Testis (tissue), 2 donors: ENCODE measurements at regions not wholly inside any gene's neighbourhood (a gene's known extent, or its start where the extent isn't known, plus 50 kb on each side); places are given as distances from the start of the nearest gene placed in this dataset.
"Not testable (repeated sequence)": the region's sequence is repeated elsewhere in the genome, so short reads cannot be mapped to it uniquely, and the experiment has no call there.

Source experiments
- DNase-seq: peaks from one replicate; pipeline ENCODE4 v3.0.0-alpha.2; 2019
- H3K27ac ChIP-seq, 2 donors: fragments of 200-600 bp; sonication (generic); one replicate each; pipeline ENCODE4 v1.5.1; 2019
- H3K27me3 ChIP-seq: fragments of 200-600 bp; sonication (generic); one replicate; pipeline ENCODE4 v1.5.1; 2019
- H3K36me3 ChIP-seq: fragments of 200-600 bp; sonication (generic); one replicate; pipeline ENCODE4 v1.5.1; 2017; ENCODE audit warnings: low read depth; ENCODE audit errors: missing control alignments
- H3K4me1 ChIP-seq: fragments of 200-600 bp; sonication (generic); one replicate; pipeline ENCODE4 v1.5.1; 2019
- H3K4me3 ChIP-seq, 2 donors: fragments of 200-600 bp; sonication (generic); one replicate each; pipeline ENCODE4 v1.5.1; 2017 to 2019
- H3K9me3 ChIP-seq: fragments of 200-600 bp; sonication (generic); one replicate; pipeline ENCODE4 v1.5.1; 2017
- CTCF ChIP-seq, 3 experiments: fragments of 450-650 bp in 2 of 3; fragments of 200-600 bp in 1 of 3; sonication (generic) in 1 of 3; IDR thresholded peaks; one replicate each; pipeline ENCODE4 v1.5.1; 2016 to 2019; ENCODE audit warnings: antibody characterized with exemption in 3 of 3, mild to moderate bottlenecking in 2 of 3, moderate library complexity in 1 of 3
- POLR2A ChIP-seq: fragments of 450-650 bp; IDR thresholded peaks from one replicate; pipeline ENCODE4 v1.6.1; 2017; ENCODE audit warnings: antibody characterized with exemption, mild to moderate bottlenecking, moderate library complexity
- WGBS, 2 donors: methylation state at CpG; one replicate each; pipeline ENCODE4 v1.1.5; 2018; 5-methylcytosine and 5-hydroxymethylcytosine counted together
- intact Hi-C: fragments of 100-400 bp; cut with DNase I; formaldehyde crosslinking; loops from one replicate; pipeline ENCODE4 v1.15.1; 2023; ENCODE audit warnings: low total_unique reads

- no peaks in the 10 kb centered on the region for H3K4me1 ChIP-seq
- WGBS, 2 donors = 64 to 80% methylated on average over 2 of the region's 2 CpGs
- TF ChIP-seq POLR2A = no peak
- no peak for TF ChIP-seq CTCF (IDR thresholded peaks at IDR 0.05)
- H3K36me3 ChIP-seq = no peaks in the 10 kb centered on the region
- no peaks in the 10 kb centered on the region for H3K9me3 ChIP-seq
- no peak overlapping the region for H3K27ac ChIP-seq
- intact Hi-C loops = no loop called here
- no peak for DNase-seq
- H3K4me3 ChIP-seq = no peak overlapping the region
- H3K27me3 ChIP-seq = no peaks in the 10 kb centered on the region
Observed at GRCh38 chr6:100209323-100210136, 215.5 kb upstream of the MCHR2 start.

GRCh38 chr6:100203400-100203799, 209.4 kb upstream of the MCHR2 start:
- intact Hi-C loops = no loop called here

GRCh38 chr6:100202417-100203194, 208.6 kb upstream of the MCHR2 start:
- Histone ChIP-seq H3K4me1 (no peaks in the 10 kb centered on the region), H3K4me3 (no peak overlapping the region), H3K27ac (no peak overlapping the region), H3K27me3 (no peaks in the 10 kb centered on the region), H3K36me3 (no peaks in the 10 kb centered on the region), H3K9me3 (no peaks in the 10 kb centered on the region)
- no peak for DNase-seq
- WGBS, 2 donors = 74 to 82% methylated on average over 2 of the region's 2 CpGs
- TF ChIP-seq CTCF (IDR thresholded peaks at IDR 0.05) (no peak), POLR2A (no peak)
- intact Hi-C loops = no loop called here

More at GRCh38 chr6:100203400-100203799, 209.4 kb upstream of the MCHR2 start:
- Histone ChIP-seq H3K9me3 (no peaks in the 10 kb centered on the region), H3K36me3 (no peaks in the 10 kb centered on the region), H3K27ac (no peak overlapping the region), H3K27me3 (no peaks in the 10 kb centered on the region), H3K4me1 (no peaks in the 10 kb centered on the region), H3K4me3 (no peak overlapping the region)
- 85 to 87% methylated on average over 3 of the region's 3 CpGs for WGBS, 2 donors
- no peak for TF ChIP-seq CTCF (IDR thresholded peaks at IDR 0.05)
- TF ChIP-seq POLR2A = no peak
- DNase-seq = no peak

GRCh38 chr6:100196214-100196982, 202.4 kb upstream of the MCHR2 start:
- H3K27me3 ChIP-seq, H3K4me1 ChIP-seq, H3K36me3 ChIP-seq, H3K4me3 ChIP-seq, DNase-seq, H3K27ac ChIP-seq, H3K9me3 ChIP-seq, intact Hi-C loops: not testable (repeated sequence)
- 89 to 91% methylated on average over 32 of the region's 37 CpGs for WGBS, 2 donors

GRCh38 chr6:100195244-100195643, 201.2 kb upstream of the MCHR2 start:
- 87 to 91% methylated on average over 2 of the region's 2 CpGs for WGBS, 2 donors
- intact Hi-C loops, H3K36me3 ChIP-seq: not testable (repeated sequence)

More at GRCh38 chr6:100195244-100195643, 201.2 kb upstream of the MCHR2 start:
- H3K27me3 ChIP-seq, H3K4me1 ChIP-seq, H3K27ac ChIP-seq, DNase-seq, H3K4me3 ChIP-seq, H3K9me3 ChIP-seq: not testable (repeated sequence)
